GM19023 (cell line): ENCODE measurements at regions not wholly inside any gene's neighbourhood (a gene's known extent, or its start where the extent isn't known, plus 50 kb on each side); places are given as distances from the start of the nearest gene placed in this dataset.

ENCODE experiments used
- ATAC-seq: cut with Tn5 transposase; IDR thresholded peaks from one replicate; pipeline ENCODE4 v1.9.1; 2021; ENCODE audit warnings: mild to moderate bottlenecking, moderate library complexity; ENCODE audit not compliant: unreplicated experiment

DNA sequence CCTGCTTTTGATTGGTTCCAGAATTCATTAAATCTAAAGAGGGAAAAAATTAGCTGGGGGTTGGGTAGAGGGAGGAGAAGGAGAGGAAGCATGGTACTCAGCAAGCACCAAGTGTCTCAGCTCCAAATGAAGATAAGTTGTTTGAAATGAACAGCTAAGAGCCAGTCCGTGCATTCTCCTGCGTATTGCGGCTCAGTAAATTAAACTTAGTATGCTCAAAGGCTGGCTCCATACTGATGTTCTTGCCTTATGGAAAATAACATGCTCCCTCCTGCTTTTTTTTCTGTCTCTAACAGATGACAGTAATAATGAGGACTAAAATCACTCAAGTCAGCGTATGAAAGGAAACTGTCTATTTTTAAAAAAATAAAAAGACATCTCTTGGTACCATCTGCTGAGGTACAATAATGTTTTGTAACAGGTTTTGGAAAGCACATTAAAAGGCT is 161.0 kb downstream of the SPATA31D1 start:
- no peak for ATAC-seq

DNA sequence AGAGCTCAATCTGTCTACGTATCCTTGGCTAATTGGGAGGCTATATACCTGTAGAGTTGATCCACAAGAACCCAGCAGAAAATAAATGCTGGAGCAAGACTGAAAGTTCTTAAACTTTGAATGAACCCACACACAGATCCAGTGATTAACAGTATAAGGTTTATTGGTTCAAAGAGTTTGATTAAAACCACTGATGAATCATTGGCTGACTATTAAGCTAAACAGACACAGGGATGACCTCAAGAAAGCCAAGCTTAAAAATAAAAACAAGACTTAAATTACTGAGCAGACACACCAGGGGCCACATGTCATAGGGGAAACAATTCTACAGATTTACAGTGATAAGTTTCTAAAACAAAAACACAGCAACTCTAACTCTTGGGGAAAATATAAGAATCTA is 163.6 kb downstream of the SPATA31D1 start:
- ATAC-seq = no peak

DNA sequence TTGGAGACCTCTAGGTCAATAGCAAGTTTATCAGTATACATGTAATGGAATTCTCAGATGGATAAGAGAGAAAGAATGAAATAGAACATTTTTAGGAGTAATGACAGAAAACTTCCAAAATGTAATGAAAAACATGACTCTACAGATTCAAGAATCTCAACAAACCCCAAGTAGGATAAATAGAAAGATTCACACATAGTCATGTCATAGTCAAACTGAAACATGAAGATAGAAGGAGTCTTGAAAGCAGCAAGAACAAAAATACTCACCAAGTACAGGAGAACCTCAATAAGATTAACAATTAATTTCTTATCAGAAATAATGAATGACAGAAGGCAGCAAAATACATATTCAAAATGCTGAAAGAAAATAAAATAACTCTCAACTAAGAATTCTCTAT is 164.5 kb downstream of the SPATA31D1 start:
- no peak for ATAC-seq

DNA sequence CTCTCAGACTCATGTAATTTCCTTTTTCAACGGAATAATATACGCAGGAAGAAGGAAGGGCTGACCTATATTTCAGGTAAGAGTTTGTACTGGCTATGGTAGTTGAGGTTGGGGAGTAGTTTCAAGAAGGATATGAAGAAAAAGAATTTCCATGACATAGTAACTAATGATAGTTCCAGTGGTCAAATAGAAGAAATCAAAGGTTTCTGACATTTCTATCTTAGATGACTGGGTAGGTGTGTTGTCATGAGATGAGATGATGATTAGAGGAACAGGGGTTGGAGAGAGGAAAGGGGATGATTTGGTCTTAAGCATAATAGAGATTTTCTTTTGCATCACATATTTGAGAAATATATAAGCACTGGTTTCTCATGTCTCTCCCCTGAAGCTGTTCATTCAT is 166.0 kb downstream of the SPATA31D1 start:
- ATAC-seq = no peak

DNA sequence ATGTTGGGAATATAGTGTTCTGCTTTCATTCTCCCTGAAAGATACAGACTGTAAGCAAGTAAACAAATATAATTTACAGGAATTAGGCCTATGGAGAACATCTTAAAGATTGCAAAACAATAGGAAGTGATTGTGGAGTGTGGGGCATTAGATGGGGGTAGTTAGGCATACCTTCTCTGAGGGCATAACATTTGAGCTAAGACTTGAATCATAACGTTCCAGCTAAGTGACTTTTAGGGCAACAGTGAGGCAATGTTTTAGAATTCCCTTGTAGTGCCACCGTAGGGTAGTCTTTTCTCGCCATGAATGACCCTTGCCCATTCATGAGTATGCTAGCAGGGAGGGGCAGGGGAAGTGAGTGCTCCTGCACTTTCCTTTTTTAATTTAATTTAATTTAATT is 173.3 kb downstream of the SPATA31D1 start:
- ATAC-seq = no peak

DNA sequence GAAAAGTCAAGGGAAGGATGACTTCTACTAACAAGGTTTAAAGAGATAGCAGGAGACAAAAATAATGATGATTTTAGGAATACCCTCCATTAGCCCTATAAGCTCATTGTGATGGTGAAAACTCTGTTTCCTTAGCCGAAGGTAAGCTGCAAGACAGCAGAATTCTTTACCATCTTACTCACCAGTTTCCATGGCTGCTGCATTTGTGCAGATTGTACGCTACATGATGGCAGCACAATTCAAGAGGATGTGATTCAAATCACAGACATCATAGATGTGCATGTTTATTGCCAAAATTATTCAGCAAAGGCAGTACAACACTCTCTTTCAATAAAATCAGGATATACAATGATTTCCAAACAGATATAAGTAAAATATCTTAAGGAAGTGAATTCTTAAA is 175.6 kb downstream of the SPATA31D1 start:
- ATAC-seq = no peak

DNA sequence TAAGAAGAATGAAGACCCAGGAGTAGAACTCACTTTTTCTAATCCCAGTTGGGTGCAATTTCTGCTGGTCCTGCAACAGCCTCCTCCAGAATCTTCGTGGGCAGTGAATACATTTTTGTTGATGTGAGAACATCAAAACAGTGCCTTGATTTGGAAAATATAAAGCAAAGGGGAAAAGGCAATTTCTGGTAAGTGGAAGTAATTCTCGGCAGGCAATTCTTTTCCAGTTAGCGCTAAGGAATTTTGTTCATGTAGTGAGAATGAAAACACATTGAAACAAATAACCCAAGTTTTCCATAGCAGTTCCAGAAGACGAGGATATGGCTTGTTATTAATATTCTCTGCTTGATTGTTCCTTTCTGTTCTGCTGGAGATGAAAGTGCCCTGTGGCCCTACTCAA is 178.7 kb downstream of the SPATA31D1 start:
- no peak for ATAC-seq

DNA sequence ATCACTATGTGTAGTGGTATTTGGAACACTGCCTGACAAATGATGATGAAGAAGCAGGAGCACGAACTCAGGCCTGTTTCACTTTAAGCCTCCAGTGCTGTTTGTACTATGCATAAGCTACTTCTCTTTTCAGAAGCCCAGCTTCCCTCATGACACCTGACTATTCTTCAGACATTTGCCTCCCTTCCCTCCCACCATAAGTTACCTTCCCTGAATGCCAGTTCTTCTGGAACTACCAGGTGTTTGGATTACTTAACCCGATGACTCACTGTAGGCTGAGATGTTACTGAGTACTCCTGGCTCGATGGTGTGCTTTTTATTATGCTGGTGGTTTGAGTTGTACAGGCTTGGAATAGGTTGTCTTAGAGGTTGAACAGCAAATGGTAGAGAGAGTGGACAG is 180.0 kb downstream of the SPATA31D1 start:
- ATAC-seq = no peak

DNA sequence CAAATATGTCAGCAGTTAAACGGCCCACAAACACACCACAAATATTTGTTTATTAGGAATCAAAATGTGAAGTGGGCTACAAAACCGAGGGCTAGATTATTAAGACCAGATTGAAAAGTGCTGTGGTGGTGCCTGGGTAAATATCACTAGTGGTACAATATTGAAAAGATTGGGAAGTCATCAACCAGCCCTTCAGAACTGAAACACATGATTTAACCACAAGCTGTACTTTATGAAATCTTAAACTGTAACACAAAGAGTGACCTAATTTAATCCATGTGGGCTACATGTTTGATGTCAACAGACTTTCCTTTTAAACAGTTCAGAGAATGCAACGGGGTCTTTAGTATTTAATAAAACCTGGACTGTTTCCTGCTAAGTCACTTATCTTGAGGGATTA is 182.3 kb downstream of the SPATA31D1 start:
- ATAC-seq = no peak

DNA sequence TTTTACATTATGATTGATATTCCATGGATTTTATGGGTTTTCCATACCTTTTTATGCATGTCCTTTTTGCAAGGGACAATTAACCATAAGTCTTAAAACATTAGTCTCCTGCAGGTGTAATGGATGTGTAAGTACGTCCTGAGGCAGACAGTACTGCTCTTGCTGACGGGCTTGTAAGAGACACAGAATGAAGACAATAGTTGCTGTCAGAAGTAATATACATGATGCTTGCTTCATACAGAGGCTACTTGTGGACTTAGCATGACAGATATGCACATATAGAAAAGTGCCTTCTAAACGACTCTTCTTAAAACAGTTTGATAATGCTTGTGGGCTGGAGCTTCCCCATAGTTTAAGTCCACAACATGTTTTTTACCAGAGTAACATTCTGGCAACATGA is 182.7 kb downstream of the SPATA31D1 start:
- no peak for ATAC-seq

DNA sequence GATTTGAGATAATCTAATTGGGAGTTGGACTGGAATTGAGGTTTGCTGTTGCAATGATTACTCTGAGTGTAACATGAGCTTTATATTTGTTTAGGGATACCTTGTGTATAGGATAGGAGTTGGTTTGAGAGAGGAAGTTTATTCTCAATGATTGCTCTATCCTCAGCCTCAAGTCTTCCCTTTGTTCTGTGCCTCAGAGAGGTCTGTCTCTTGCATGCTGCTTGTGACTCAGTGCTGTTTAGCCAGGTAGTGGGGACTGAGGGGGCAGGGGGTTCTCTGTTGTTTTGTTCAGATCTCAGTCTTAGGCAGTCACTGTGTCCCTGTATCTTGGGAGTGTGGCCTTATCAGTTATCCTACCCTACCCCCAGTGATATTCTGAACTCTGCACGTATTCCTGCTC is 192.1 kb downstream of the SPATA31D1 start:
- ATAC-seq = no peak

DNA sequence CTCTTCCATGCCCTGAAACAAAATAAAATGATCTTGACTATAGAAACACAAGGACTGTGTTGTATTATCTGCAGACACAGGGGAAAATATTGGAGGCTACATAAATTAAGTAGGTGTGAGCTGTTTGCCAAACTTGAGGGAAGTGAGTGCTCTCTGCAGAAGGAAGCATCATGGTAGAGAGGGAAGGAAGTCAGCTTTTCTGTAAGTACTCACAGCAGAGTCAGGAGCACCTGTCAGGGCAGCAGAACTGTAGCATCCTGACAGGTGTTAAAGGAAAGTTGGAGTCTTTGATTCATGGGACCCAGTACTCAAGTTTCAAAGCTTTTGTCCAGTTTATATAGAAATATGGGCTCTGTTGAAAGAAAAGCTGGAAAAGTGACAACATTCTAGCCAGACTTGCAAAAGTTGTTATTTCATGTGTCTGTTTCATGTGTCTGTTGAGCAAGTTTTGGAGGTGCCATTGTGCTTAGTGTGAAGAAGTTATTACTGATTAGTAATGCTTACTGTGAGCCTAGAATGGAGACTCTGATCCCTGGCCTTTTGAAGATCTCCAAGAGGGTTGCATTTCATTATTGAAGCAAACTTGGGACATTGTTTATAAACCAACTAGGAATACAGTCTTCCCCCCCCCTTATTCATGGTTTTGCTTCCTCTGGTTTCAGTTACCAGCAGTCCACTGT is 194.7 kb downstream of the SPATA31D1 start:
- ATAC-seq = no peak

DNA sequence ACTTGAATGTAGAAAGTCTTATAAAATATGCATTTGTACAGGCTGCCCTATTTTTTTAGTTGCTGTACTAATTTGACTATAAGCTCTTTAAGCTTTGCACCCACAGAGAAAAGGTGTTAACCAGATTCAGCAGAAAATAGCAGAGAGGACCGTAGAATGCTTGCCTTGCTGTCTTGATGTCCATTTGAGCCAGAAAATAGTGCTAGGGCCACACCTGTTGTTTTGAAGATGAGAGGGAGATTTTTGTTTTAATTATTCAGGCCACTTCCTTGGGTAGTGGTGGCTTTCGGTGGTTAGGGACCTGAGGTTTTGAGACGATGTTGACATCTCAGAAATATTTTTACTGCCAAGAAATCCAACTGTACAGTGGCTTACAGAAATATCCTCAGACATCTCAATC is 196.0 kb downstream of the SPATA31D1 start:
- ATAC-seq = peak; percentile 89

DNA sequence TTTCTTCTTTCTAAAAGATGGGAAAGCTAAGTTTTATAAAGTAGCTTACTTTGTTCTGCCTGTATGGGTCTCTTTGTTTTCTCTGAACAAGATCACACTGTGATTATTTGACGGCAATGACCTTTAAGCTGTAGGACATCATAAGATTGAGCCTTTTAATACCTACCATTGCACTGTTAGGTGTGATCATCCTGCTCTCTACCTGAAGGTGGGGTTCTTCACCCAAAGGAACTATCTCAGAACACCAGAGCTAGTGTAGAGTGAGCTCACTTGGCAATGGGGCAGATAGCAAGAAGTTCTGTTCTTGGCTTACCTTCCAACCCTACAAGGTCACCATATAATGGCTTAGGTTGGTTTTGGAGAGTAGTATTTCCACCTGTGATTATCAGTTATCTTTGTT is 200.2 kb downstream of the SPATA31D1 start:
- ATAC-seq = no peak

DNA sequence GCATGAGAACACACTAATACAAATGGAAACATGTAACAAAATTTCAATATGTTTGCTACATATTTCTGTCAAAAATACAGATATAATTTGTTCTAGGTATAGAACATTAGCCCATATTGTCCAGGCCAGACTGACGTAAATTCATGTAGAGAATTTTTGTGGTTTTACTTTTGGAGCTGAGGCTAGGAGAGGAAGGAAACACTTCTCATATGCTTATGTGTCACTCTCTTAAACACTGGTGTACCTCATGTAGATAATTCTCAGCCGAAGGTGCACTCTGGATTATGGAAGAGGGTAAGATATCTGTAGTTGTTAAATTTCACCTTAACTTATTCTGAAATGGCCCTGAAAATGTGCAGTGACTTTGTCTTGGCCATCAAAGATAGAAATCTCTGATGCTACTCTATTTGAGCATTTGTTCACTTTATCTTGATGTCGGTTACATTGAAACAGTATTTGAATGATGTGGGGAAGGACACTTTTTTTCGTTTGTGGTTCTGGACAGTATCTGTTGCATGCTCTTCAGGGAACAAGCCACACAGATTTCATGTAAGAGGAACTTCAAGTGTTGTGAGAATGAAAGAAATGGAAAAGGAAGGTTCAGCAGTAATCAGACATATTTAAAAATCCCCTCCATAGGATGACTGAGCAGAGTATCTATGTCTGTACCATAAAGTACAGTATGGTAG is 202.7 kb downstream of the SPATA31D1 start:
- no peak for ATAC-seq

DNA sequence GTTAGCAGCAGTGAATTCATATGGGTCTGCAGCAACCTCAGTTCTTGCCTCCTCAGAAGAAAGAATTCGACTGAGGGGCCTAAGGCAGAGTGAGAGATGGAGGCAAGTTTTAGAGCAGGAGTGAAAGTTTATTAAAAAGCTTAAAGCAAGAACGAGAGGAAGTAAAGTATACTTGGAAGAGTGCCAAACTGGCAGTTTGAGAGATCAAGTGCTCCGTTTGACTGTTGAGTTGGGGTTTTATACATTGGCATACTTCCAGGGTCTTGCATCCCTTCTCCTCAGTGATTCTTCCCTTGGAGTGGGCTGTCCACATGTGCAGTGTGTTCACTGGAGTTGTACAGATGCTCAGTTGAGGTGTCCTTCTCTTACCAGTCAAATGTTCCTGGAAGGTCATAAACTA is 203.6 kb downstream of the SPATA31D1 start:
- no peak for ATAC-seq

DNA sequence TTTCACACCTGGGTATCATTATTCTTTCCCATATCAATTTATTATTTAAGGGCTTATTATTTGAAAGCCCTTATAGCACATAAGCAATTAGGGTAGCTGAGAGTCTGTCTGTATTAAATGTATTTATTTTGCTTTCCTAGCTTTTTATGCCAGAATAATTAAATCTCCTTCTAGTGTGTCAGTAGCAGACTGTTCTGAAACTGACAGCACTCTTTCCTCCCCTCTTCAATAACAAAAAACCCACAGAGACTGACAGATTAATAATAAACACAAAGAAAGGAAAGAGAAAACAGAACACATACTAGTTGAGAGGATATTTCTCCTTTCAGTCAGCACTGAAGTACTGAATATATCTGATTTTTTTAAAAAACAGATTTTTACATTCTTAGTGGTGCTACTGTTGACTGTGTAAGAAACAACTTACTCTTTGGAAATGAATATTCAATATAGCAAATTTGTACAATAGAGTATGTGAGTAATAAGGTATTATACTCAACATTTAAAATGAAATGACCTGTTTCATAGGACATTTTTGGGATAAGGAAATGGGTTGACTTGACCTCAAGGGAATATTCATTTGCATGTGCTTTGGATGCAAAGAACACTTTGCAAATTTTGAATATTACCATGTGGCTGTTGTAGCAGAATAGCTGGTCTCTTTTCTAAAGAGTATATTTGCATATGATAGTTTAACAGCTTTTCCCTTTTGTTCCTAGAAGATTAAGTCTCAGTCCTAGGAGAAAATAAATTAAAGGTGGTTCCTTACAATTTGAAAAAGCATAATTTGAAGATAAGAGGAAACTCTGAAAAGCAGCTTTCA is 208.3 kb downstream of the SPATA31D1 start:
- no peak for ATAC-seq

DNA sequence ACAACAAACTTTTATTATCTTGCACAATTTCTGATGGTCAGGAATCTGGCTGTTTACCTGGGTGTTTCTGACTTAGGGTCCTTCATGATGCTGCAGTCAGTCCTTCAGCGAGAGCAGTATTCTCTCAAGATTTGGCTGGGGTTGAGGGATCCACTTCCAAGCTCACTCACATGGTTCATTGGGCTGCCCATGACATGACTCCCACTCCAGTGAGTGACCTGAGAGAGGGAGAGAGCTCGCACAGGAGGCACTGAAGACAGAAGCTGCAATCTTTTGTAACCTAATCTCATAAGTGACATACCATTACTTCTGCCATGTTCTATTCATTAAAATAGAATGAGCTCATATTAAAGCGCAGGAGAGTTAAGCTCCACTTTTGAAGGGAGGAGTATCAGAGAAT is 212.6 kb downstream of the SPATA31D1 start:
- no peak for ATAC-seq

DNA sequence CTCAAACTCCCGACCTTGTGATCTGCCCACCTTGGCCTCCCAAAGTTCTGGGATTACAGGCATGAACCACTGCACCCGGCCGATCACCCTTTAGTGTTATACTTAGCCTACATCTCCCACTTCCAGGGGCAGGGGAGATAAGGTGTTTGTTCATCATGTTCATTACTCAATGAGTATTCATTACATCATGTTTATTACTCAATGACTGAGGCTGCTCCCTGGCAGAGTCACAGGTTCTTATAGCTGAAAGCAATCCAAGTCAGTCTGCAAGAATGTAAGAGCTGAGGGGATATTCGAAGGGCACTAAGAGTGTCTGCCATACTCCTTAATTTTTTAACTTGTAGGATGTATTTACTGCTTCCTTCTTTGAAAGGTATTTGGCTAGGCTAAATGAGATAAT is 214.2 kb downstream of the SPATA31D1 start:
- no peak for ATAC-seq

DNA sequence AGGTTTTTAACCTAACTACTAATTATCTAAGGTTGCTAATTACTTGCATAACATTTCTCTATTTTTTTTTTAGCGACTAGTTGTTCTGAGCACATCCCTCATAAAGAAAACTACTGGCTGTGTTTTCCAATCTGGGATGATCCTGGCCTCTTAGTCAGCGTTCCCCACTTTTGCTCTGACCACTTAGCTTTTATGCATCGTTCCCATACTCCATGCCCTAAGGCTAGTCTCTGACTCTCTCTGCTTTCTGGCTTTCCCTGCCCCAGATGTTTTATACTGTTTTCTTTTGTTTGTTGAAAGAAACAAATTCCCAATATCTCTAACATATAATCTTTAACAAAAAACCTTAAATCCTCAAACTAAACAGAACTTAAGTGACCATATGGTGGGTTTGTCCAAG is 217.9 kb downstream of the SPATA31D1 start:
- no peak for ATAC-seq

DNA sequence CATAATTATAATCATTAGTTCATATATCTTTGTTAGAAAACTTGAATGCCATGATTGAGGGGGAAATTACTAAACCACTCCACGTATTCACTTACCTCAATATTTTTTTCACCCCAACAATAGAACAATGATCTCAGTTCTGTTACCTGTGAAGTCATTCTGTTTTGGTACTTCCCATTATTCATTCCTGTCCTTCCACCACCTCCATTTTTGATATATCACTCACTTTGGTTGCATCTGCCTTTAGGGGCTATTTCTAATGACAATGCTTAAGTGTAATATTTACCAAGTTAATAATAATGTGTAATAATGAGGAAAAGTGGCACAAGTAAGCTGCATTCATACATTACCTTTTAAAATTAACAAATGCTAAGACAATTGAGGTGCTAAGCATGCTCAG is 218.4 kb downstream of the SPATA31D1 start:
- ATAC-seq = no peak
